Natural killer cell (primary cell): ENCODE measurements at regions not wholly inside any gene's neighbourhood (a gene's known extent, or its start where the extent isn't known, plus 50 kb on each side); places are given as distances from the start of the nearest gene placed in this dataset.

Experiments used
- ATAC-seq, 3 donors: fragments of 150-1000 bp in 2 of 3; fragments of 200-7000 bp in 1 of 3; cut with Tn5 transposase; 1 replicate in 1 of 3; 2 replicates in 2 of 3; pipeline ENCODE4 v1.10.0; 2021; ENCODE audit warnings: mild to moderate bottlenecking in 2 of 3, moderate library complexity in 2 of 3
- DNase-seq, 2 donors: peaks; one replicate each; pipeline versions ENCODE4 v3.0.0 to v3.0.0-alpha.2; 2013 to 2021; ENCODE audit warnings: mixed read lengths in 1 of 2
- H3K27ac ChIP-seq: one replicate; pipeline ENCODE4 v1.5.1; 2013; ENCODE audit warnings: mild to moderate bottlenecking, low read length
- H3K27me3 ChIP-seq: one replicate; pipeline ENCODE4 v1.6.1; 2013; ENCODE audit warnings: low read length; ENCODE audit not compliant: control insufficient read depth, insufficient read depth
- H3K36me3 ChIP-seq: one replicate; pipeline ENCODE4 v1.6.1; 2013; ENCODE audit warnings: low read length; ENCODE audit not compliant: control insufficient read depth, insufficient read depth
- H3K4me1 ChIP-seq: one replicate; pipeline ENCODE4 v1.6.1; 2013; ENCODE audit warnings: low read length; ENCODE audit not compliant: control insufficient read depth, insufficient read depth
- H3K4me3 ChIP-seq: one replicate; pipeline ENCODE4 v1.5.1; 2013; ENCODE audit warnings: low read length
- H3K9me3 ChIP-seq: one replicate; pipeline ENCODE4 v1.6.1; 2013; ENCODE audit warnings: low read length; ENCODE audit not compliant: control insufficient read depth, insufficient read depth
- H3K27ac Mint-ChIP-seq, 2 donors: one replicate each; pipeline ENCODE4 v1.8.0; 2022; ENCODE audit warnings: mild to moderate bottlenecking in 2 of 2, mixed read lengths in 2 of 2, moderate library complexity in 1 of 2
- H3K27me3 Mint-ChIP-seq, 2 donors: one replicate each; pipeline ENCODE4 v1.8.0; 2022; ENCODE audit warnings: low read depth in 2 of 2, mixed read lengths in 2 of 2
- H3K36me3 Mint-ChIP-seq: one replicate; pipeline ENCODE4 v1.8.0; 2022; ENCODE audit warnings: mixed read lengths
- H3K4me1 Mint-ChIP-seq, 2 donors: one replicate each; pipeline ENCODE4 v1.8.0; 2022; ENCODE audit warnings: mixed read lengths in 2 of 2
- H3K4me3 Mint-ChIP-seq: one replicate; pipeline ENCODE4 v1.8.0; 2022; ENCODE audit warnings: mild to moderate bottlenecking, moderate library complexity, mixed read lengths
- H3K9me3 Mint-ChIP-seq, 2 donors: one replicate each; pipeline ENCODE4 v1.8.0; 2022; ENCODE audit warnings: mixed read lengths in 2 of 2
- CTCF ChIP-seq: fragments of 200-600 bp; IDR thresholded peaks from one replicate; pipeline ENCODE4 v1.8.0; 2022; ENCODE audit warnings: antibody characterized with exemption
- WGBS: methylation state at CpG from one replicate; pipeline ENCODE4 v1.1.7; 2013; ENCODE audit warnings: missing lambda C conversion rate; ENCODE audit not compliant: insufficient coverage; 5-methylcytosine and 5-hydroxymethylcytosine counted together
- intact Hi-C: fragments of 100-400 bp; cut with micrococcal nuclease; formaldehyde crosslinking; loops from one replicate; pipeline ENCODE4 v1.14.2; 2022

GRCh38 chr12:132386926-132387497 is 57.6 kb upstream of the GALNT9 start:
- H3K36me3 ChIP-seq: no peaks in the 10 kb centered on the region
- Mint-ChIP-seq H3K27ac (no peak overlapping the region), H3K27me3 (no peaks in the 10 kb centered on the region), H3K4me1 (no peaks in the 10 kb centered on the region), H3K36me3 (no peaks in the 10 kb centered on the region), H3K9me3 (no peaks in the 10 kb centered on the region), H3K4me3 (no peak overlapping the region)
- no peak for ATAC-seq
- TF ChIP-seq CTCF: no peak
- no peak overlapping the region for H3K4me3 ChIP-seq
- intact Hi-C loops: no loop called here
- WGBS: 77% methylated on average over 29 of the region's 30 CpGs
- no peak for DNase-seq
- H3K9me3 ChIP-seq: no peaks in the 10 kb centered on the region
- H3K27ac ChIP-seq: no peak overlapping the region
- H3K27me3 ChIP-seq: no peaks in the 10 kb centered on the region
- no peaks in the 10 kb centered on the region for H3K4me1 ChIP-seq

- H3K36me3 Mint-ChIP-seq: no peaks in the 10 kb centered on the region
- H3K27ac Mint-ChIP-seq: no peak overlapping the region
- no peaks in the 10 kb centered on the region for H3K27me3 ChIP-seq
- no peaks in the 10 kb centered on the region for H3K4me1 Mint-ChIP-seq
- ATAC-seq (no peak), DNase-seq (no peak)
- 65% methylated on average over 36 of the region's 36 CpGs for WGBS
- no peaks in the 10 kb centered on the region for H3K9me3 Mint-ChIP-seq
- no peak overlapping the region for H3K4me3 Mint-ChIP-seq
- H3K36me3 ChIP-seq: no peaks in the 10 kb centered on the region
- H3K27me3 Mint-ChIP-seq: no peaks in the 10 kb centered on the region
- no peaks in the 10 kb centered on the region for H3K9me3 ChIP-seq
- H3K4me3 ChIP-seq: no peak overlapping the region
- H3K4me1 ChIP-seq: no peaks in the 10 kb centered on the region
- H3K27ac ChIP-seq: no peak overlapping the region
- TF ChIP-seq CTCF: no peak
- intact Hi-C loops: no loop called here
These were observed 56.7 kb upstream of the GALNT9 start for GRCh38 chr12:132385923-132386751.

DNA sequence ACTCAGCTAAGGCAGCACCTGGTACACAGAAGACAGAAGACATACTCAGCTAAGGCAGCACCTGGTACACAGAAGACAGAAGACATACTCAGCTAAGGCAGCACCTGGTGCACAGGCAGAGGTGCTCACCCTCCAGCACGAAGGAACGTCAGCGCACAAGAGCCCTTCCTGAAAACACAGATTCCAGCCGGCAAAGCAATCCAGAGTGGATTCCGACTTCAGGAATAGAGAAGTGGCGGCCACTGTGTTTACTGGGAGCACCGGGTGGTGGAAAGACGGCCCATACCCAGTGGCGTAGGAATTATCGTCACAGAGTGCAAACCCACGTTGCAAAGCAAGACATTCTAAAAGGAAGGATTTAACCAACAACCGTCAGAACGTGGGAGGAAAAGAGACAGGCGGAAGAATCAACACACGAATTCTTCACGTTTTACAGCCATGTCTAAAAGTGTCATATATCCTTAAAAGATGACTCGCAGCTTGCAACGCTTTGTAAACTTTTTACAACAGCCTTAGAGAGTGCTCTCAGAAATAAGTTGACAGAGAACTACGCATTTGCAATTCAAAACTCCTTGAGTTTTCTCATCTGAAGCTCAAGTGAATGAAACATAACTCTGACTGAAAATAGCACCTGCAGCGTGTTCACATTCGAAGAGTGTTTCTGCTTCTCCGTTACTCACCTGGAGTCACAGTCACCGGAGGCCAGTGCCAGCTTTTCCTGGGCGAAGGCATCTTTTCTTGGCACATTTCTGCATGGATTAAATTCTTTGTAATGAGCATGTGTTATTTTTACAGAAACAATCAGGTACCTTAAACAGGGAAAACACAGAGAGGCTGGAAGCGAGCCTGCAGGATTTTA is 55.8 kb upstream of the GALNT9 start:
- Mint-ChIP-seq H3K27me3 (no peaks in the 10 kb centered on the region), H3K36me3 (no peaks in the 10 kb centered on the region), H3K4me1 (no peaks in the 10 kb centered on the region), H3K27ac (no peak overlapping the region), H3K4me3 (no peak overlapping the region), H3K9me3 (no peaks in the 10 kb centered on the region)
- no peaks in the 10 kb centered on the region for H3K9me3 ChIP-seq
- intact Hi-C loops: no loop called here
- no peak overlapping the region for H3K4me3 ChIP-seq
- no peaks in the 10 kb centered on the region for H3K27me3 ChIP-seq
- H3K4me1 ChIP-seq: no peaks in the 10 kb centered on the region
- no peak for TF ChIP-seq CTCF
- H3K36me3 ChIP-seq: no peaks in the 10 kb centered on the region
- H3K27ac ChIP-seq: no peak overlapping the region
- 70% methylated on average over 25 of the region's 25 CpGs for WGBS
- ATAC-seq (no peak), DNase-seq (no peak)
